IPS-NIHi7 (cell line): ENCODE measurements at regions not wholly inside any gene's neighbourhood (a gene's known extent, or its start where the extent isn't known, plus 50 kb on each side); places are given as distances from the start of the nearest gene placed in this dataset.

ENCODE experiments used
- DNase-seq: peaks from one replicate; pipeline ENCODE4 v3.0.0; 2012; ENCODE audit warnings: mixed read lengths; ENCODE audit errors: extremely low spot score

DNA sequence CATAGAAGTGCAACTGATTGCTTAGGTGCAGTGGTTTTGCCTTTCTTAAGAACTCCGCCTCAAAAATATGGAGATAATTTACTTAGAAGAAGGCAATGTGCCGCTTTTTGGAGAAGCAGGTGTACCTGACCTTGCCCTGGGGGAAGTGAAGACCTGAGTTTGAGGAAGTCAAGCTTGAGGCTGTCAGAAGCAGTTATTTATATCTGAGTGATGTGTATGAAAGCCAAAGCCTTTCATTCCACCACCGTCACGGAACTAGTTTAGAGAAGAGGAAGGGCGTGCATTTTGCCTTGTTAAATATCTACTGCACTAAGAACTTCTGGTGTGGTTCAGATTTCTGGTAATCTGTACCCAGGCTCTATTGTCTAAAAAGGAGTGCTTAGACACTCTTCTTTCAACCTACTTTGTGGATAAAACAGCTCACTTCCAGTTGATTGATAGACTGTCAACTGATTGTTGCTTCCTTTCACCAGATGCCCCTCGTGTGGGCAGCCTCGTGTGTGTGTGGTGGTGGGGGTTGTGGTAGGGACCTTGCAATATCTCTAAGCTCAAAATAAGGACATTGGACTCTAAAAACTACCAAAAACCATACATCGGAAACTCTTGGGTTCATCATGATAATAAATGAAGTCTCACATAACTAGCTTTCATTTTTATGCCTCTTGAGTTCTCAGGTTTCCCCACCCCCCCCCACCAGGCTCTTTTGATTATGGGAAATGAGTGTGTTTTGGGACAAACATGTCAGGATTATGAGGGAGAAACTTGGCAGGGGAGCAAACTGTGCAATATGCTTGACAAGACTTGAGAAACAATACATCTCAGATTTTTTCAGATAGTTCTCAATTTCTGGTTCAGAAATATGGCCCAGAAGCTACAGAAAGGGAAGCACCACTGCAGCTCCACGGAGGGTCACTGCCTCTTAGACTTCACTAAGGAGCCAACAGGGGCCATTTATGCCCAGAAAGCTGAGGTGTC, 78.6 kb downstream of the ARF6 start:
- DNase-seq: no peak

- DNase-seq: no peak
These were observed 79.3 kb downstream of the ARF6 start for GRCh38 chr14:49972131-49972671.

DNA sequence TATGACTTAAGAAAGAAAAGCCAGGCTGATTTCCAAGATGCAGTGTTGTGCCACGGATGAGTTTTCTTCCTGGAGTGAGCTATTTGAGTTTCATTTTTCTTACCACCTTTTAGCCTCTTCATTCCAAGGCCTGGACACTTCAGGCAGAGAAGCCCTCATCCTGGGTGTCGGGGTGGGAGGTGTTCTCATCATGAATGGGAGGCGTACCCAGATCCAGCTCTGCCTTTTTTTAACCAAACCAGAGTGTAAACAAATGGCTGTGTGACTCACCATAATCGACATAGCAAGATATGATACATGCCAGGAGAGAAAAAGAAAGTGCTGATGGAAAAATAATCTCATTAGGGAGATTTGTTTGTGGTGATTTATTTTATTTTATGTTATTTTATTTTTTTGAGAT, 79.9 kb downstream of the ARF6 start:
- no peak for DNase-seq

- DNase-seq: no peak
These were observed 82.4 kb downstream of the ARF6 start for GRCh38 chr14:49975276-49975675.

DNA sequence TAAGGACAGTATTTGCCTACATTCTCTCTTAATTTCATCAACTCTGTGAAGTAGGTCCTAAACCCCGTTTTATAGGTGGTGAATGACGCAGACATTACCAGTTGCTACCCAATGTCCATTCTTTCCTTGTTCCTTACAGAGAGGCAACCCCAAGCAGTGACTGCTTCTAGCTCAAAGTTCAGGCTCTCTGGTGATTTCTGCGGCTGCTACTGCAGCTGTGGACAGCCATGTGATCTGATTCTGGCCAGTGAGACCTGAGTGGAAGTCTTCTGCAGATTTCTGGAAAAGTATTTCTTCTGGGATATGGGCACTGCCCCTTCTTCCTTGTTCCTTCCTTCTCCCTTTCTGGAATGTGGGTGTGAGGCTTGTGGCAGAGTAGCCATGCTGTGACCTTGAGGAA, 82.9 kb downstream of the ARF6 start:
- DNase-seq: no peak

DNA sequence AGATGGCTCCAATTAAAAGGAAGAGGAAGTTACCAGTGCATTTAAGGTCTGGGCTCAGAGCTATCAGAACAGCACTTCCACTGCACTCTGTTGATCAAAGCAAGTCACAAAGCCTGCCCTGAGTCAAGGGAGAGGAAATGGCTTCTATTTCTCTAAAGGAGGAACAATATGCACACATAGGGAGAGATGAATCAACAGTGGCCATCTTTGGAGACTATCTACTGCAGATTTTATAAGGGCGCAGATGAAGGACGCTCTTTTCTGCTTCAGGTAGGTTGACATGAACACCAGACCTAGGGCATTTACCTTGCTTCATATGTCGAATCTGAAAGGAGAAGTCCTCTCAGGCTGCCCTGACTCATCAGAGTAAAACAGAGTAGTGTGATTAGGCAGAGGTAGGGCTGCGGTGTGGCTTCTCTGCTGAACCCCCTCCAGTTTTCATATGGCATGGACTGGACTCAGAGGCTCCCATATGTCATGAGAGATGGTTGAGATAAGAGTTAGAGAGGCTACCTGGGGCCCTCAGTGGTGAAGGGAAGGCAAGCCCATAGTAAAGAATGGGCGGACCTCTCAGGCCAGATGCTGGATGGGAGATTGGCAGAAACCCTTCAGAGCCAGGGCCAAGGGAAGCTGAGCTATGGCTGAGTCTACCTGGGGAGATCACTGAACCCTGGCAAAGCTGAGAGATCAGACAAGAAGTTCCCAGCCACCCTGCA, 84.4 kb downstream of the ARF6 start:
- no peak for DNase-seq

DNA sequence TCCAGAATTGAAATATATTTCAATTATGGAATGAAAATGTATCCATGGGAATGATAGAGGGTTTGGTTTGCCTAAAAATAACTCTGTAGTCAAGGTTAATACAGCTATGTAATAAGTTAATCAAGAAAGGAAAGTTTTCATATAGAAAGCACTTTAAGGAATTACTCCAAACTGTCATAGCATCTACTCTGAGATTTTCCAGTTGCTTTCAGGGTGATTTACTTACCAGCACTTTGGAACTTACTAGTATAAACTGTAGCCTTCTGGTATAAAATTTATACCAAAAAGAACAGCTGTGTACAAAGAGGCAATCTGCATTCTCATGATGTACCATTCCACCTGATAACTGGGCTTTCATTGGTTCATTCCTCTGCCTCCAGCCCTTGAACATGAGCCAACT, 87.1 kb downstream of the ARF6 start:
- no peak for DNase-seq

- DNase-seq: no peak
These were observed 89.2 kb downstream of the ARF6 start for GRCh38 chr14:49982082-49982481.

DNA sequence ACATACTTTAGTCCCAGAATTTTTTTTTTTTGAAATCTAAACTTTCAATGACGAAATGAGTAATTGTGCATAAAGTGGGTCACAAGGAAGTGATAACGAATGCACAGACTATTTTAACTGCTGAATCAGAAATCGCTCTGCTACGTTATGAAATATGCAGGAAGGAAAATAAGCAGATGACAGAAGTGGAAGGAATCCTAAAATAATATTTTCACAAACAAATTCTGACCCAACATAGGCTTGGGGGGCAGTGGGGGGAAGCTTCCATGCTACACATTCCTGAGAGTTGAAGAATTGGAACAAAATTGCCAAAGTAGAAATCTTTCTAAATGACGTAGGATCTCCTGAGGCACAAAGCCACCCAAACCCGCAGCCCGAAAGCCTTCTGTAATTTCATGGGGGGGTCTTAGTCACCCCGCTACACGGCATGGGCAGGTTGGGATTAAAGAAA, 89.6 kb downstream of the ARF6 start:
- DNase-seq: no peak

DNA sequence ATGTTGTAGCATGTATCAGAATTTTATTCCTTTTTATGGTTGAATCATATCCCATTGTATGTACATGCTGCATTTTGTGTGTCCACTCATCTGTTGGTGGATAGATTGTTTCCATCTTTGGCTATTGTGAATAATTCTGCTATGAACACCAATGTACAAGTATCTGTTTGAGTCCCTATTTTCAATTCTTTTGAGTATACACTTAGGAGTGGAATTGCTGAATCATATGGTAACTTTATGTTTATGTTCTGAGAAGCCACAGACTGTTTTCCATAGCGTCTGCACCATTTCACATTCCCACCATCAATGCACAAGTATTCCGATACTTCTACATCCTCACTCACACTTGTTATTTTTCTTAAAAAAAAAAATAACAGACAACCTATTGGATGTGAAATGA, 91.5 kb downstream of the ARF6 start:
- DNase-seq: no peak

DNA sequence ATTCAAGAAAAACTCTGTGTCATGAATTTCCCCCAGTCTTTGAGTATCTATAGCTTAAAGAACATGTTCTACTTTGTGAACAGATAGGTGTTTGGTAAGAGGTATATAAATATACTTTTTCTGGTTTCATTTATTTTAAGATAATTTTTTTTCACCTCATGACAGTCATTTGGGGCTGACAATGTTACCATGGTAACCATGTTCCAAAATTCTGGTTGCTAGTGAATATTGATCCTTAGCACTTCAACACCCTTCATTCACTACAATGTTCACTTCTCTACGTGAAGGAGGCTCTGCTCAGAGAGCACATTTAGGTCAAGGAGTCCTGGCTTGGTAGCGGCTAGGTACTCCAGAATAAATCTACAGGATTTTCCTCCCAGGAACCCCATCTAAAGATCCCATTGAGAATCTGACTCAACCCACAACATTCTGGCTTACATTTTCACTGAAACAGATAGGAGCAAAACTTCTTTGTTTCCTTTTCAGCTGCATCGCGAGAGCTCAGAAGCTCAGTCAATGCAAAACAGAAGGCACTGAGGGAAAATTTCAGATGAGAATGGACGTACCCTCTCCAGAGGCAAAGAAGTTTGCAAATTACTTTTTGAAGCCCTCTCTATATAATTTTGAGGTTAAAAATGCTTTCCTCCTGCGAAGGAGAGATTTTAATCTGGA, 93.6 kb downstream of the ARF6 start:
- no peak for DNase-seq

GRCh38 chr14:49988080-49988990, 95.5 kb downstream of the ARF6 start:
- no peak for DNase-seq

- no peak for DNase-seq
These were observed 97.1 kb downstream of the ARF6 start for GRCh38 chr14:49989966-49990365.

DNA sequence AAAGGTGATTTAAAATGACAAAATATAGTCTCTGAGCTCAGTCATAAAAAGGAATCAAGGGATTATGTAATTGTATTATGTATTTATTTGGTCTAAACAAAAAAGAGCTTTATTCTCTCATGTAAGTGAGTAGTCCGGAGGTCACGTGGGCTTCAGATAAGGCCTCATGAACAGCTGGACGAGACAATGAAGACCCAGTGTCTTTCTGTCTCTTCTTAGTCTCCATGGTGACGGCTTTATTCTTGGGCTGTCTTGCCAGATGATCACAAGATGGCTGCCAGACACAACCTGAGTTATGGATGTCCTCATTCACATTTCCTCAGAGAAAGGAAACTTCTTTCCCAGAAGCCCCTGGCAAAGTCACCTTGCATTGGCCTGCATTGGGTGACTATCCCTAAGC, 98.6 kb downstream of the ARF6 start:
- no peak for DNase-seq

DNA sequence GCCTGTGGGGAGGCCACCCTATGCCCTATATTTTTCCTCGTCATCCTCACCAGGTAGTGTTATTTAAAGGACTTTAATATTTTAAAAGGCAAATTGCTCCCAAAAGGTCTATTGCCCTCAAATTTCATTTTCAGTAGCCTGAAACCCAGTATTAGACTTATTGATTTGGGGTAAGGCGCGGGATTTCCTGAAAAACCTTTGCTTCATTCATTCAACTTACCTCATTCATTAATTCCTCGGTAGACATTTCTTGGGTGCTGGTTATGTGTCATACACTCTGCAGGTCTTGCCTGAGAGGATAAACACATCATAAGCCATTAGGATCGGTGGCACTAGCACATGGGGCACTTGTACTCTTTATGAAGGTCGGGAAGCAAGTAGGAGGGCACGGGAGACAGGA, 99.2 kb downstream of the ARF6 start:
- DNase-seq: no peak

GRCh38 chr14:49992448-49992847, 99.6 kb downstream of the ARF6 start:
- no peak for DNase-seq

DNA sequence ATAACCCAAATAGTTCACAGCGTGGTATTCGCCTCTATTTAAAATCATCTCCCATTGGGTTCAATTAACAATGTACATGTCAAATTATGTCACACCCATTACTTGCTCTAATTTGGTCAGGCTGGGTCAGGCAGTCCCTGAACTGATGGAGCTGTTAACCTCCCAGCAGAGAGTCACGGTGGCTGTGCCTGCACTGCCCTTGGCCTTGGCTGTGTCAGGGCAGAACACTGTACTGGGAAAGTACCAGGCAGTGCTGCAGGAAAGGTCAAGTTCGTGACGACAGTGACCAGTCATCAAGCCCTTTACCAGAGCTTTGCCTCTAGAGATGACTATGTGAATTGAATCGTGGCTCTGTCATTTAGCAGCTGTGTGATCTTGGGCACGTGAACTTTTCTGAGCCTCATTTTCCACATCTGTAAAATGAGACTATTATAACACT, 100.0 kb downstream of the ARF6 start:
- DNase-seq: no peak

- DNase-seq: no peak
These were observed 100.7 kb downstream of the ARF6 start for GRCh38 chr14:49993565-49993964.

DNA sequence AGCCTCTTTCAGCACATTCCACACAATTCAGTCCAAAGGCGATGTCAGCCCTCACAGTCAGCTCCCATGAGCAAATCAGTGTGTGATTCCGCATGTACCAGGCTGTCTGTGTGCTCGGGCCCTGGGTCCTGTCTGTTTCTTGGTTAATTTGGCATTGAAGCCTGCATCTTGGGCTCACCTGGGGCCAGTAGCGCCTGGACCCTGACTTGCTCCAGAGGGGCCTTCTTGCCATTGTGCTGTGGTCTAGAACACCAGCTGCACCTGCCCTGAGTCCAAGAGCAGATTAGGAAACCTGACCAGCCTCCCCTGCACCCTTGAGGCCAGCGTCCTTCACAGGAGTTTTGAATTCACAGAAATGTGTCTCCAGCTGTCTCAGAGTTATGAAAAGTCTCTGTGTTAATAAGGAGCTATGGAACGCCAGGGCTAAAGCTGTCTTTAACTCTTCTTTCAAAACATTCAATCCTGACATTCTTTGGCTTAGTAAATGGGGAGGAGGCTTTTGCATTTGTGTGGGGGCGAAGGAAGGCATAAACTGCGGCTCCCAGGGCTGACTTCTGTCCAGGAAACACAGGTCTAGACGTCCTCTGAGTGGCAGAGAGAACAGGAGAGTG, 102.2 kb downstream of the ARF6 start:
- no peak for DNase-seq

- no peak for DNase-seq
These were observed 105.1 kb downstream of the ARF6 start for GRCh38 chr14:49997991-49998390.
